HG03575 (cell line): ENCODE measurements at regions not wholly inside any gene's neighbourhood (a gene's known extent, or its start where the extent isn't known, plus 50 kb on each side); places are given as distances from the start of the nearest gene placed in this dataset.

Source experiments
- ATAC-seq: cut with Tn5 transposase; IDR thresholded peaks from one replicate; pipeline ENCODE4 v1.9.1; 2021; ENCODE audit not compliant: unreplicated experiment, insufficient number of reproducible peaks, low FRiP score; ENCODE audit errors: extremely low read depth

DNA sequence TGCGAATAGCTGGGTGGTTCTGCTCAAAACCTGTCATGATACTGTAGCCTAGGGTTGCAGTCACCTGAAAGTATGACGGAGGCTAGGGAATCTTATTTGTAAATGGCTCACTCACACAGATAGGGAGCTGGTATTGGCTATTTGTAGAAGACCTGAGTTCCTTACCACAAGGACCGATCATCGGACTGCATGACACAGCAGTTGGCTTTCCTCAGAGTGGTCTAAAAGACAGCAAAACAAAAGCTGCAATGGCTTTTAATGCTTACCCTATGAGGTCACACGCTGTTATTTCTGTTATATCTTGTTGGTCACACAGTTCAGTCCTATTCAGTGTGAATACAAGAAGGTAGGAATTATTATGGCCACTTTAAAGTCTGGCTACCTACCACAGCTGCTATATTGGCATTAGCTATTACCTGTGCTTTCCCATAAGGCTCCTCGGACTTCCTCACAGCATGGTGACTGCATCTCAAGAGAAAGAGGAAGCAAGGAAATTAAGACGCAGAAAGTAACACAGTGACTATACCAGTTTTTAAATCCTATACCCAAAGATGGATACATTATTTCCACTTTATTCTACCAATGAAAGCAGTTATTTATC lies 68.4 kb upstream of the LRRC7 start:
- no peak for ATAC-seq

DNA sequence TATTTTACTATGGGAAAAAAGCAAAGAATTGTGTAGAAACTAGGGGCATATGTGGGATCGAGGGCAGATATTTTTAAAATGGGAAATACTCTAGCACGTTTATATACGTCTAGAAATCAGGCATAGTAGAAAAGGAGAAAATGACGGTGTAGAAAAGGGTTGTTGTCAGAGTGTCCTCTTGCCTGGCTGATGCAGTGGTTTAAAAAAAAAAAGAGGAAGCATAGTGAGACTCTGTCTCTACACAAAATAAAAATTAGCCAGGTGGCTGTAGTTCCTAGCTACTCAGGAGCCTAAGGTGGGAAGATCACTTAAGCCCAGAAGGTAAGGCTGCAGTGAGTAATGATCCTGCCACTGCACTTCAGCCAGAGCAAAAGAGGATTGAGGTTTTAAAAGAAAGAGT lies 64.7 kb upstream of the LRRC7 start:
- no peak for ATAC-seq

DNA sequence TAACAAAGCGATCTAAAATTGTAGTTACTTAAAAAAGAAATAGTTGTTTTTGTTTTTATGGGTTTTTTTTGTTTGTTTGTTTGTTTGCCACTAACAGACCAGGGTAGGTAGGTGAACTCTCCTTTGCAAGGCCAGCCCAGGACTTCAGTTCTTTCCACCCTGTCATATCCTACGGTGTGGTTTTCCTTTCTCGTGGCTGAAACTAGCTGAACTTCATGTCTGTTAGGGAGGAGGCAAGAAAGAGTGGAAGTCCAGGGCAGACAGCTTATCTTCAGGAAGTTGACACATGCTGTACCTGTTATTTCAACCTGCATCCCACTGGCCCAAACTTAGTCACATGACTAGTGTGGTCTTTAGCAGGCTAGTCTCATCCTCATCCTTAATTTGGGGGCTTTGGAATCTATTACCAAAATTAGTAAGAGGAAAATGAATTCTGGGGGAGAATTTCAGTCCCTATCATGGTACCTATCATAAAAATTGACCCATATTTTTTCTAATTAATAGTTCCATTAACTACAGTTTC lies 62.9 kb upstream of the LRRC7 start:
- ATAC-seq: no peak

DNA sequence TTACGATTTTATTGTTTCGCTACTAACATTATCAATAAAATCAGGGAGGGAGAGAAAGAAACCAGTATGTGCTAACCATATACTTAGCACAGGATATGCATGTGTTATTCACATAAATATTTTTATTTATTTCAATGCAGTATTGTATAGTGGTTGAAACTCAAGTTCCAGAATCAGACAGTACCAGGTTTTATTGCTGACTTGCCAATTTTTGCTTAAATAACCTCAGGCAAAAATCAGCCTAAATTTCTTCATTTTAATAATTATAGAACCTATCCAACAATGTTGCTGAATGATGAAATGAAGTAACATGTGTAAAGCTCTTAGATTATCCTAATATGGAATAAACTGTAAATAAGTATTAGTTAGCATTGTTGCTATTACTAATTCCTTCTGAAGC lies 61.4 kb upstream of the LRRC7 start:
- ATAC-seq: no peak

DNA sequence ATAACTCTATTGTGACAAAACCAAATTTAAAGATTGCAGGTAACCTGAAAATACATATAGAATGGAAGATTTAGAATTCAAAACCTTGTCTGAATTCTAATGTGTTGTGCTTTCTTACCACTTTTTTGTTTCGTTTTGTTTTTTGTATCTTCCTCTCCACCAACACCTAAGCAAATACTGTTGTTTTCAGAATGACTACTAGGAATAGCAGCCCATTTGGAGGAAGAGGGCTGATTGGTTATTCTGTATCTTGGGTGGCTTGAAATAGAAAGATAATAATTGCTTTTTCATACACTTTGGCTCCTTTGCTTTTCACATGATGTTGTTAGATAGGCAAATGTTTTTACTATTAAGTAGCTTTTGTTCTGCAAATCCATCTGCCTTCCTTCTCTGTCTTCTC lies 61.0 kb upstream of the LRRC7 start:
- no peak for ATAC-seq

DNA sequence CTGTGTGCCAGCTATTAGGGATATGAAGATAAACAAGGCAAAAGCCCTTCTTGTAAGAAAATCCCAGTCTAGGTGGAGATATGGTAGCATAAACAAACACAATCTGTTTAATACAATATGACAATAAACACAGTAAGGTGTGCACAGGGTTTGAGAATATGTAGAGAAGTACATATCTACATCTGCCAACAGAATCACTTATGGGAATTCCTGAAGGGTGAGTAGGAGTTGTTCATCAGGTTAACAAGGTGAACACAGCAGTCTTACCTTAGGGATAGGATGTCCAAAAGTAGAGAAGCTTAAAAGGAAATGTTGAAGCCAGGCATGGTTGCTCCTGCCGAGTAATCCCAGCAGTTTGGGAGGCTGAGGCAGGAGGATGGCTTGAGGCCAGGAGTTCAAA lies 57.7 kb upstream of the LRRC7 start:
- no peak for ATAC-seq

DNA sequence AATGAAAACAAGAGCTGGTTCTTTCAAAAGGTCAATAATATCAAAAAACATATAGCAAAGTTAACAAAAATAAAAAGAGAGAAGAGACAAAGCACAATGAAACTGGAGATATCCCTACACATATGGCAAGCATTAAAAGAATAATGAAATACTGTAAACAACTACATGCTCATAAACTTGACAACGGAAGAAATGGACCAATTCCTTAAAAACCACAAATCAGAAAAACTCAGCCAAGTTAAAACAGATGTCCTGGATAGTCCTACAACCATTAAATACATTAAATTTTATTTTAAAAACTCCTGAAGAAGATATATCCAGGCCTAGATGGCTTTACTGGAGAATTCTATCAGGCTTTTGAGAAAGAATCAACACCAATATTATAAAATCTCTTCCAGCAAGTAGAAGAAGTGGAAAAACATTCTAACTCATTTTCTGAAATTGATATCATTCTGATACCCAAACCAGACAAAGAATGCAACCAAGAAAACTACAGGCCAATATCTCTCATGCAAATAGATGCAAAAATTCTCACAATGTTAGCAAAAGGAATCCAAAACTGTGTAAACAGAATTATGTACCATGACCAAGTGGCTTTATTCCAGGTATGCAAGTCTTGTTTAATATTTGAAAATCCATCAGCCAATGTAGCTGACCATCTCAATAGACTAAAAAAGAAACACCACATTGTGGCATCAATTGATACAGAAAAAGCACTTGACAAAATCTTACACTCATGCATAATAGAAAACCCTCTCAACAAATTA lies 56.1 kb upstream of the LRRC7 start:
- ATAC-seq: no peak

DNA sequence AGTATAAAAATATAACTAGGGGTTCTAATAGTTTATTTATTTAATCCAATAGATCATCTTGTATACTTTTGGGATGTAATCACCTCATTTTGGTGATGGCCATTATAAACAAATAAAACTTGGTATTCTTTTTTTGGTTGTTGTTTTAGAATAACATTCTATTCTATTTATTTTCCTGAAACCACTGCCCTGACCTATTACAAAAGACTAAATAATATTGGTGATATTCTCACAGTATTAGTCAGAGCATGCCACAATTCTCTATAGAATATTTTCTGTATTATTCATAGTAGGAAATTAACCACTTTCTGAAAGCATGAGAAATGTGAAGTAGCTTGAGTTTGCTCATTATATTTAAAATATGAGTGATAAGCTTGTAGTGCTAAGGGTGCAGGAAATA lies 54.1 kb upstream of the LRRC7 start:
- no peak for ATAC-seq
